Omental fat pad (tissue), 3 donors: ENCODE measurements at regions not wholly inside any gene's neighbourhood (a gene's known extent, or its start where the extent isn't known, plus 50 kb on each side); places are given as distances from the start of the nearest gene placed in this dataset.

Source experiments
- ATAC-seq: fragments of 150-250 bp; one replicate; pipeline ENCODE4 v1.9.1; 2016; ENCODE audit warnings: mild to moderate bottlenecking, moderate library complexity; ENCODE audit not compliant: low FRiP score
- DNase-seq: peaks from one replicate; pipeline ENCODE4 v3.0.0-alpha.2; 2019; ENCODE audit warnings: low spot score
- CTCF ChIP-seq, 3 donors: fragments of 450-650 bp; IDR thresholded peaks; one replicate each; pipeline ENCODE4 v1.5.1; 2016 to 2017; ENCODE audit warnings: antibody characterized with exemption in 3 of 3, mild to moderate bottlenecking in 3 of 3, moderate library complexity in 2 of 3

- TF ChIP-seq CTCF (IDR thresholded peaks at IDR 0.05) = no peak
- DNase-seq (no peak), ATAC-seq (no peak)
These were observed 394.5 kb upstream of the CFAP20DC start for GRCh38 chr3:59444294-59444671.

GRCh38 chr3:59443618-59444293 lies 393.9 kb upstream of the CFAP20DC start:
- DNase-seq (no peak), ATAC-seq (no peak)
- no peak for TF ChIP-seq CTCF (IDR thresholded peaks at IDR 0.05)

GRCh38 chr3:59442046-59442445 lies 392.2 kb upstream of the CFAP20DC start:
- DNase-seq (no peak), ATAC-seq (no peak)
- no peak for TF ChIP-seq CTCF (IDR thresholded peaks at IDR 0.05)

GRCh38 chr3:59440285-59441028 lies 390.6 kb upstream of the CFAP20DC start:
- ATAC-seq (no peak), DNase-seq (no peak)
- no peak for TF ChIP-seq CTCF (IDR thresholded peaks at IDR 0.05)

- ATAC-seq (no peak), DNase-seq (no peak)
- TF ChIP-seq CTCF (IDR thresholded peaks at IDR 0.05) = no peak
These were observed 388.7 kb upstream of the CFAP20DC start for GRCh38 chr3:59438492-59438891.

GRCh38 chr3:59436164-59436958 lies 386.5 kb upstream of the CFAP20DC start:
- DNase-seq (no peak), ATAC-seq (no peak)
- TF ChIP-seq CTCF (IDR thresholded peaks at IDR 0.05) = no peak
